AG04449 (cell line): ENCODE measurements at regions not wholly inside any gene's neighbourhood (a gene's known extent, or its start where the extent isn't known, plus 50 kb on each side); places are given as distances from the start of the nearest gene placed in this dataset.

ENCODE experiments used
- CTCF ChIA-PET: fragments of 350-600 bp; formaldehyde crosslinking; extraction: SDS; loops from one replicate; lab custom pipeline; 2021; ENCODE audit warnings: antibody characterized with exemption; lab: Yijun Ruan, JAX
- POLR2A ChIA-PET: fragments of 400-600, 350-600 bp; formaldehyde crosslinking; extraction: SDS; loops from one replicate; lab custom pipeline; 2020; ENCODE audit warnings: antibody characterized with exemption, inconsistent platforms; lab: Yijun Ruan, JAX
- DNase-seq: peaks from one replicate; pipeline ENCODE4 v3.0.0-alpha.2; 2010; ENCODE audit warnings: low read depth, low spot score
- H3K4me3 ChIP-seq: 2 replicates; pipeline ENCODE4 v1.5.1; 2011; ENCODE audit warnings: low read depth, mild to moderate bottlenecking, control low read depth, low read length
- CTCF ChIP-seq: IDR thresholded peaks from one replicate; pipeline ENCODE4 v1.5.1; 2011; ENCODE audit warnings: mild to moderate bottlenecking, moderate library complexity, low read length, control low read depth, inconsistent platforms; ENCODE audit not compliant: insufficient read depth; ENCODE audit errors: missing control alignments

GRCh38 chr6:137313928-137314855 is 95.0 kb upstream of the IFNGR1 start:
- no peak overlapping the region for H3K4me3 ChIP-seq
- ChIA-PET POLR2A (no interaction called here), CTCF (interaction anchor here (0.6 to 4.0 kb wide), 42 partner anchors 8 to 665 kb away, joined by 3 to 57 read pairs (median 4); no protein-coding TSS in a partner anchor)
- DNase-seq: no peak
- peak; percentile 81 for TF ChIP-seq CTCF

- ChIA-PET CTCF (interaction anchor here (1.0 to 4.0 kb wide), 17 partner anchors 7 to 246 kb away, joined by 3 to 57 read pairs (median 6); no protein-coding TSS in a partner anchor), POLR2A (no interaction called here)
- H3K4me3 ChIP-seq: no peak overlapping the region
- TF ChIP-seq CTCF: no peak
- DNase-seq: no peak
Observed at GRCh38 chr6:137313211-137313610, 94.0 kb upstream of the IFNGR1 start.

GRCh38 chr6:137311940-137312339 is 92.8 kb upstream of the IFNGR1 start:
- ChIA-PET CTCF (no interaction called here), POLR2A (no interaction called here)
- DNase-seq: no peak
- no peak overlapping the region for H3K4me3 ChIP-seq
- TF ChIP-seq CTCF: no peak

GRCh38 chr6:137309078-137309762 is 90.0 kb upstream of the IFNGR1 start:
- TF ChIP-seq CTCF: no peak
- no peak overlapping the region for H3K4me3 ChIP-seq
- ChIA-PET POLR2A (no interaction called here), CTCF (interaction anchor here (1.6 kb wide), 1 partner anchor 38 kb away, joined by 5 read pairs; no protein-coding TSS in a partner anchor)
- DNase-seq: no peak

GRCh38 chr6:137307163-137307854 is 88.1 kb upstream of the IFNGR1 start:
- POLR2A ChIA-PET: no interaction called here
- no peak overlapping the region for H3K4me3 ChIP-seq
- no peak for TF ChIP-seq CTCF
- DNase-seq: no peak
- CTCF ChIA-PET: no interaction called here

- no peak overlapping the region for H3K4me3 ChIP-seq
- POLR2A ChIA-PET: no interaction called here
- no peak for TF ChIP-seq CTCF
- no peak for DNase-seq
- CTCF ChIA-PET: interaction anchor here (1.1 kb wide), 1 partner anchor 8 kb away, joined by 3 read pairs; no protein-coding TSS in a partner anchor
Observed at GRCh38 chr6:137305691-137306090, 86.5 kb upstream of the IFNGR1 start.
